ENCODE measurements at regions not wholly inside any gene's neighbourhood (a gene's known extent, or its start where the extent isn't known, plus 50 kb on each side); places are given as distances from the start of the nearest gene placed in this dataset.
"Not testable (repeated sequence)": the region's sequence is repeated elsewhere in the genome, so short reads cannot be mapped to it uniquely, and the experiment has no call there.

DNA sequence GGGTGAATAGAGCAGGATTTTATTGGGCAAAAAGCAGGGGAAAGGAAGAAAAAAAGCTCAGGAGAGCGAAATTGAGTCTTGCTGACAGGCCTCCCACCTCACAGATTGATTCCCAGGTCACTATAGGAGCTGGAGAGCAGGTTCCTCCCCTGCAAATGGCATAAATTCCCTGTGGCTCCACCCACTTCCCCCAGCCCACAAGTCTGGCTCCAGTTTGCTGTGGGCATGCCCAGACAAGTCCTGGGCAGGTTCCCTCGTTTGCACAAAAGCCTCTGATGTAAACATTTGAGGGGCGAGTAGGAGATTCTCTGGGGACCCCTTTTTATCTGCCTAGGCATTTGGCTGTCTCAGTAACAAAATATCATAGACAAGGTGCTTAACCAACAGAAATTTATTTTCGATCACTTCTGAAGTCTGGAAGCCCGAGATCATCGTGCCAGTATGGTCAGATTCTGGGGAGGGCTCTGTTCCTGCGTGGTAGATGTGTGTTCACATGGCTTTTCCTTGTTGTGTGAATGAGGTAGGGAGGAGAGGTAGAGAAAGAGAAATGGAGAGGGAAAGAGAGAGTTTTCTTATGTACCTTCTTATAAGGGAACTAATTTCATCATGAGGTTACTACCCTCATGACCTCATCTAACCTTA, 614.5 kb downstream of the MAT2B start:
- peak; percentile 58 for DNase-seq (ENCODE audit: low spot score)

DNA sequence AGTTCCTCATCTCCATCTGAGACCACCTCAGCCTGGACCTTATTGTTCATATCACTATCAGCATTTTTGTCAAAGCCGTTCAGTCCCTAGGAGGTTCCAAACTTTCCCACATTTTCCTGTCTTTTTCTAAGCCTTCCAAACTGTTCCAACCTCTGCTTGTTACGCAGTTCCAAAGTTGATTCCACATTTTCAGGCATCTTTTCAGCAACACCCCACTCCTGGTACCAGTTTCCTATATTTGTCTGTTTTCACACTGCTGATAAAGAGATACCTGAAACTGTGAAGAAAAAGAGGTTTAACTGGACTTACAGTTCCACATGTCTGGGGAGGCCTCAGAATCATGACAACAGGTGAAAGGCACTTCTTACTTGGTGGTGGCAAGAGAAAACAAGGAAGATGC, 622.1 kb downstream of the MAT2B start:
- DNase-seq (ENCODE audit: low spot score) = no peak

DNA sequence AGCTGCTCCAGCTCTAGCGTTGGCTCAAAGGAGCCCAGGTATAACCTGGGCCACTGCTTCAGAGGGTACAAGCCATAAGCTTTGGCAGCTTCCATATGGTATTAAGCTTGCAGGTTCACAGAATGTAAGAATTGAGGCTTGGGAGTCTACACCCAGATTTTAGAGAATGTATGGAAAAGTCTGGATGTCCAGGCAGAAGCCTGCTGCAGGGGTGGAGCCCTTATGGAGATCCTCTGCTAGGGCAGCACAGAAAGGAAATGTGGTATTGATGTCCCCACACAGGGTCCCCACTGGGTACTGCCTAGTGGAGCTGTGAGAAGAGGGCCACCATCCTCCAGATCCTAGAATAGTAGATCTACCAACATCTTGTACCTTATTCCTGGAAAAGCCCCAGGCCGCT, 626.9 kb downstream of the MAT2B start:
- no peak for DNase-seq (ENCODE audit: low spot score)

DNA sequence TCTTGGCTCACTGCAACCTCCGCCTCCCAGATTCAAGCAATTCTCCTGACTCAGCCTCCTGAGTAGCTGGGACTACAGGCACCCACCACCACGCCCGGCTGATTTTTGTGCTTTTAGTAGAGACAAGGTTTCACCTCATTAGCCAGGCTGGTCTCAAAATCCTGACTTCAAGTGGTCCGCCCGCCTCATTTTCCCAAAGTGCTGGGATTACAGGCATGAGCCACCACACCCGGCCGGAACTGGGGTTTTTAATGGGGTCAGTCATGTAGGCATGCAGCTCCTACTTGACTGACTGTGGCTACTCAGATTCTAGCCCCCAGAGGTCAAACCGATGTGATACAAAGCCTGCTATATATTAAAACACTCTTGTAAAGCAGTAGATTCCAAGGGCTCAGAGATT, 631.7 kb downstream of the MAT2B start:
- no peak for DNase-seq (ENCODE audit: low spot score)

DNA sequence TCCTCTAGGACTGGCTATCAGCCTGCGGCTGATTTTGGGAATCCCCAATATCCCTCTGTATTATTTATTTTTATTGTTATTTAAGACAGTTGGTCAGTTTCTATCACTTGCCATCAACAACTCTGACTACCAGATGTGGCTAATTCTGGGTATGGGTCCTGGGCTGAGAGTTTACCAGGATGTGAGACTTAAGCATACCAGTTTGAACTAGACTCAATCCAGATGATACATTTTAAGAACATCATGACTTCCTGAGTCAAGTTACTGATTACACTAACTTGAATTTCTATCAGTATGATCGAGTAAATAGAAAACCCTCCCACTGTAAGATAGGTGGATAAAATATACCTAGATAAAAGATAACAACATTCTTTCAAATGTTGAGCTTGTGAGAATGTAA, 634.0 kb downstream of the MAT2B start:
- no peak for DNase-seq (ENCODE audit: low spot score)

DNA sequence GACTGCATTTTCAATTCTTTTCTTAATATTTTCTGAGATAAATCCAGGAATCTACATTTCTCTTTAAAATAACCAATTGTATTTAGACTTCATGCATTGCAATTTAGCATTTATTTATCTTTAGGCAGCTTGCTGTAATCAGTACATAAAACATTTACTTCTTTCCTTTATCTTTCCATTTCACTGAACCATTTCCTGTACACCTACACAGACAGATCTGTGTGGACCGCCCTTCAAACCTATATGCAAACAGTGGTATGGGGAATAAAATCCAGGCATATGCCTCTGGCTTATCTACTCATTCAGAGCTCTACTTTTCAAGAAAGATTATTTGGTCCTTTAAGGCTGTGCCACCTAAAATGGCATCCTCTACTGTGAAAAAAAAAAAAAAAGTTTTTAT, 640.0 kb downstream of the MAT2B start:
- no peak for DNase-seq (ENCODE audit: low spot score)

DNA sequence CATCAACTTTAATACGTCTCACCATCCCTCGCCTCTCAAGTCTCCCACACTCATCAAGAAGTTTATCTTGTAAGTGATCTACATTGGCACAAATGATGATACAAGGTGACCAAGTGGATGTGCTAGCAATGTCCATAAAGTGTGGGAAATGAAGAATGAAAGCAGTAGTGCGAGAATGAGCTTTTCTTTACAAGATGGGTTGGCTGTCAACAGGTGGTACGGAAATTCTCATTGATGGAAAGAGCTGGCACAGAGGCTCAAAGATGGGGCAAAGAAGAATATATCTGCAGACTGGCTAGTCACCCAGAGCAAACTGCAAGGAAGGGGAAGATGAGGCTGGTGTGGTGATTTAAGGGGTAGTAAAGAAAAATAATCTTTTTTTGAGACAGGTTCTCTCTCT, 640.8 kb downstream of the MAT2B start:
- no peak for DNase-seq (ENCODE audit: low spot score)

DNA sequence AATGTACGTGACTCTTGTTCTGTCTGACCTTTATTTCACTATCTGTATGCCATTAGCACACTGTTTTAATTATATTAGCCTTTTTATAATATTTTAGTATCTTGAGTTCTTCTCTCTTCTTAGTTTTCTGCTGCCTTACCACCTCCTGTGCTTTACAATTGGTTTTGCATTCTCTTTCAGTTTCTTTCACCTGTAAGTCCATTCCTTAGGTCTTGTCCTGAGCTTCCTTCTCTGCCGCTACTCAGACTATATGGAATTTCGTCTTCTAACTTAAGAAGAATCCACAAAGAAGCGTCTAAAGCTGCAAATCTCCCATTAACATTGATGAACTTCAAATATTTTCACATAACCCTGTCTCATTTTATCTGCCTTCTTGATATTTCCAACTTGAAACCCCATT, 642.9 kb downstream of the MAT2B start:
- no peak for DNase-seq (ENCODE audit: low spot score)

DNA sequence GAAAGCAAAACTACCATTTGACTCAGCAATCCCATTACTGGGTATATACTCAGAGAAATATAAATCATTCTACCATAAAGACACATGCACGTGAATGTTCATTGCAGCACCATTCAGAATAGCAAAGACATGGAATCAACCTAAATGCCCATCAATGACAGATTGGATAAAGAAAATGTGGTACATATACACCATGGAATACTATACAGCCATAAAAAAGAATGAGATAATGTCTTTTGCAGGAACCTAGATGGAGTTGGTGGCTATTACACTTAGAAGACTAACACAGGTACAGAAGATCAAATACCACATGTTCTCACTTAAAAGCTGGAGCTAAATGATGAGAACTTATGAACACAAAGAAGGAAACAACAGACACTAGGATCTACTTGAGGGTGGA, 647.1 kb downstream of the MAT2B start:
- DNase-seq (ENCODE audit: low spot score) = not testable (repeated sequence)

DNA sequence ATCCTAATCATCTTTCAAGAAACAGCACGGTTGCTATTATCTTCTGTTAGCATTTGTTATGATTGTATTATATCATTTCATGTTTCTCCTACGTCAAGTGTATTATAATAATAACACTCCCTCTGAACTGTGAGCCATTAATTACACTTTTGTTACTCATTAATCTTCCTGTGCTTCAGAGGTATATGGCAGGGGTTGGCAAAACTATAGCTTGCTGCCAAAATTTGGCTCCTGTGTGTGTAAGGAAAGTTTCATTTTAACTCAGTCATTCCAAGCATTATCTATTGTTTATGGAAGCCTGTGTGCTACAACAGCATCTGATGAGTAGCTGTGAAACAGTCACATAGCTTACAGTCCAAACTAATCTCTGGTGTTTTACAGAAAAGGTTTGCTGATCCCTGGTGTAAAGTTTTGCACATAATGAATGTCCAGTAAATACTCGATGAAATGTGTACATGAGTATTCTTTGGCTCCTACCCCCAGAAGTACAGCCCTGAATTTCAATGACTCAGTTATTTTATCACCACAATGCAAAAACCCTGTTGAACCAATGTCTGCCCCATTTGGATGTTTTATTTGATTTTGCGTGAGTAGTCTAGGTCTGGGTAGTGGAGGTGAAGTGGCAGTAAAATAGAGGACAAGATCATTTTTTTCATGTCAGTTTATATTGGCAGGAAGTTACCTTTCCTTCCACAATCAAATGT, 648.2 kb downstream of the MAT2B start:
- DNase-seq (ENCODE audit: low spot score) = no peak

DNA sequence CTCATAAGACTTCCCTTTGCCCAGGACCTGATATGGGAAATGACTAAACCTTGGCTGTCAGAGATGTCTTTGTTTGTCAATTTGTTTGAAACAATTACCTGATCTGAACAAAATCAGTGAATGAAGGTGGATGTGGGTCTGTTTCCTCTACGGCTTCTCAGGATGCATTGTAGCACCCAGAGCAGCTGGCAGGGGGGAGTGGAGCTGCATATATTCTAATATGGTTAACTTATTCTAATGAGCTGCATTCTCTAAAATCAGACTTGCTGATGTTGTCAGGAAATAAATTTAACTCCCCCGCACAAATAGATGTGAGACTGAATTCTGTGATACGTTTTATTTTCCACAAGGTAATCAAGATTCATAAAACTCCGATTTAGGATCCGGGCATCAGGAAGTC, 665.4 kb downstream of the MAT2B start:
- no peak for DNase-seq (ENCODE audit: low spot score)

DNA sequence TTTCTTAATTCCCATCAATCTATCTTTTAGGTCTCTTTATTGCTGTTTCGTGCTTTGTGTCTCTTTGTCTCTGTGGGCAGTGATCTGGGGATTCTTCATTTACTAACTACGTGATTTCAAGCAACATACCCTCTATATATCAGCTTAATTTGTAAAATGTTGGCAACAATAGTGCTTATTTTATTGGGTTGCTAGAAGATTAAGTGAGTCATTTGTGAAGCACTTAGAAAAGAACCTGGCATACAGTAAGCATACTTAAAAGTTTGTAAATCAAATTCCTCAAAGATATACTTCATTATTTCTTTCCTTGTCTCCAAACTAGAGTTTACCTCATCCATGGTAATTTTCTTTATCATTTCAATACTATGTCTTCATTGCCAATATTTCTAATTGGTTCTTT, 669.7 kb downstream of the MAT2B start:
- DNase-seq (ENCODE audit: low spot score) = no peak

DNA sequence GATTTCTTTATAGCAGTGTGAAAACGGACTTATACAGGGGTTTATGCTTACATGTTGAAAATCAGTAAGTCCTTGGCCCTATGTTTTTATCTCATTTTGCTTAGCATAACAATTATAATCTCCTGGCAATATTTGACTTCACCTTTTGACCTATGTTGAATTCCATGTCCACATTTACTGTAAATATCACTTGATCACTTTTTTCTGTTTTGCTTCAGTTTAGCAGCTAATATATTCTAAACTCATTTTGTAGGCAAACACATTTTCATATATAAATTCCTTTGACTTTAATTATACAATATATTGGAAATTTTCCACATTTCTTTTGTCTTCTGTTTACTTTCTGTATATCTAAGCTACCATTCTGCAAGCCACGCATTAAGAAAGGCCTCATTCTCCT, 674.0 kb downstream of the MAT2B start:
- no peak for DNase-seq (ENCODE audit: low spot score)

DNA sequence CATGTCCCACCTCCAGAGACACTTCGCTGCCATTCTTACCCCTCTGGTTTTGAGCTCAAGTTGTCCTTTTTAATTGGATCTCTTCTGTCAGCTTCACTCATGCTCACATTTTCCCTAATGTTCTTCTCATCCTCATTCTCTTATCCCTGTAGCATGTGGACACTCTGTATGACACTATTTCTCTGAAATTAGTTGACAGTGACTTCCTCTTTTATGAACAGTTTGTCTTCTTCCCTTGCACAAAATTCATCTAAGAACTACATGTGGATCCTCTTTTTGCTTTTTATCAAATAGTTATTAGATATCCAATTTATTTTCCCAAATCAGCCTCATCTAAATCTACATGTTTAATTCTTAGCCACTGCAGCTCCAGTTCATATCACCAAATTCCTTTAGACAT, 676.2 kb downstream of the MAT2B start:
- no peak for DNase-seq (ENCODE audit: low spot score)

DNA sequence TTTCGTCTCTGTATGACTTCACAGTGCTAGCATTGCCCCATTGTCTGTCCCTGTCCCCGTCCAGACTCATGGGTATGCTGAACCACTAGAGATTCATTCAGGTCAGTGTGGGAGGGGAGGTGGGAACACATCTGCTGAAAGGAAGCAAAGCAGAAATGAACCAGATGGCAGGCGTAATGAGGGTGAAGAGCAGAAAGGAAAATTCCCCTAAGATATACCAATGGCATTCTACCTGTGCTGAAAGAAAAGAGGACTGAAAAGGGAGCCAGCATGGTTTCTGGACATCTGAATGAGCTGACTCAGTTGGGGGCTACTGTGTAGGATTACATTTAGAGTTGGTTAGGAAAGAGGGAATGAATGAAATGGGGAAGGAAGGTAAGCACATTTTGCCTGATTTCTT, 678.7 kb downstream of the MAT2B start:
- no peak for DNase-seq (ENCODE audit: low spot score)

DNA sequence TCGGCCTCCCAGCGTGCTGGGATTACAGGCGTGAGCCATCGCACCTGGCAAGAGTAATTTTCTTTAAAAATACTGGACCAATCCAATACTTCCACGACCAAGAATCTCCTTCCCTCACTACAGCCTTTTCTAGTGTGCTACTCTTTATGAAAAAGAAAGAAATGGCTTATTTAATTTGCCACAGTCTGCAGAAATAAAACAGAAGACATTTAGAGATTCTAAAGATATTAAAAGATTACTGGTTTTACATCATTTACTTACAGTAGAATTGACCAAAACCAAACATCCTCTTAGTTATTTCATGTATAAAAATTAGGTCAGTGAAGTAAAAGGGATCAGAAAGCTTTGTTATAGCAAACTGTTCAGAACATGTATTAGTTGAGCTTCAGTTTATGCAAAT, 679.6 kb downstream of the MAT2B start:
- no peak for DNase-seq (ENCODE audit: low spot score)

DNA sequence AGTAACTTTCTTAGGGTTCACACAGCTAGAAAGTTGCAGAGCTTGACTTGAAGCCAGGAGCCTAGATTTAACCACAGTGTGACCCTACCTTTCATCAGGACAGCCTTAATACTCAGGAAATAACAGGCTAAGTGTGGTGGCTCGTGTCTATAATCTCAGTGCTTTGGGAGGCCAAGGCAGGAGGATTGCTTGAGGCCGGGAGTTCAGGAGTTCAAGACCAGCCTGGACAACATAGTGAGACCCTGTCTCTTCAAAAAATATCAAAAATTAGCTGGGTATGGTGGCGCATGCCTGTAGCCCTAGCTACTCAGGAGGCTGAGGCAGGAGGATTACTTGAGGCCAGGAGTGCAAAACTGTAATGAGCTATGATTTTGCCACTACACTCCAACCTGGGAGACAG, 681.1 kb downstream of the MAT2B start:
- no peak for DNase-seq (ENCODE audit: low spot score)

DNA sequence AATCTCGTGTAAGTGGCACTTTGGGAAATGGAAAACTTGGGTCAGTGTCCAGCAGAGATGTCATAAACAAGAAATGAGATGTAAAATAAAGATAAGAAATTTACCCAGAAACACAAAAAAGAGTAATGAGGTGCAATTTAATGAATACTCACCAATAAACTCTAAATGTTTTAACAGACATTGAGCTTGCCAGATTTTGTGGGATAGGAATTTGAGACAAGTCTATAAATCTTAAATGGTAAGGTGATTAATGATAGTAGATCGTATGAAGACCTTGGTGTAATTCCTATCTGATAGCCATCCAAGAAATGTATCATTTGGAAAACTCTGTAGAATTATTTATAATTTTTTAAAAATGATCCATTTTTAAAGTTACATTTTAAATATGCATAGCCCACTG, 682.4 kb downstream of the MAT2B start:
- DNase-seq (ENCODE audit: low spot score) = no peak

DNA sequence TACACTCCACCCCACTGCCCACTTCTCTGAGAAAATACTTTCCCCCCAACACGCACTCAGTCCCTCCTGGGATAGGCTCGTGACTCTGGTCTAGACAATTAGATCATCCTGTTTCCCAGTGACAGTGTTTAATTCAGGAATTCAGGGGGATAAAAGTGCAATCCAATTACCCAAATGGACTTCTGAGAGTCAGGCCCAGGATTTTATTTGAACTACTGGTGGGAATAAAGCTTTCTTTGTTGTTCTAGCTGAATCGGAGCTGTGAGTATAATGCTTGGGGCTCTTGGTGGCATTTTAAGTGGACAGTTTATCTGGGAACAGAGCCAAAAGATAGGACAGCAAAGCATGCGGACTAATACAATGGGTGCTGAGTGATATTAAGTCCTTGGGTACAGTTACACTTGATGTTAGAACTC, 683.3 kb downstream of the MAT2B start:
- DNase-seq (ENCODE audit: low spot score) = peak; percentile 3

DNA sequence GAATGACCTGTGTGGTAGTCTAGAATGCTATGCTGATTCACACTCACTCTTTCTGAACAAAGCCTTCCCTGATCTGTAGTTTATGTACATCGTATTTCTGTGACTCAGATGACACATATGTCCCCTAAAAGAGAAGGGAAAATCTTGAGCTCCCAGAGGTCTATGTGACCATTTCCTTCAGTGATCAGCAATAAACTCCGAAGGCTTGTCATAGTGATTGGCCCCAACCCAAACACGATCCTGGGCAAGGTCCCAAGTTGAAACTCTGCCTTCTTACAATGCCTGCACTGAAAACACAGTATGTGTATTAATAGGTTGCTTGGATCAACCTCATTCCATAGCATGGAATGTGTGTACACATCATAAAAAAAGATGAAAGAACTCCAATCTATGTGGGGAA, 685.8 kb downstream of the MAT2B start:
- peak; percentile 56 for DNase-seq (ENCODE audit: low spot score)

DNA sequence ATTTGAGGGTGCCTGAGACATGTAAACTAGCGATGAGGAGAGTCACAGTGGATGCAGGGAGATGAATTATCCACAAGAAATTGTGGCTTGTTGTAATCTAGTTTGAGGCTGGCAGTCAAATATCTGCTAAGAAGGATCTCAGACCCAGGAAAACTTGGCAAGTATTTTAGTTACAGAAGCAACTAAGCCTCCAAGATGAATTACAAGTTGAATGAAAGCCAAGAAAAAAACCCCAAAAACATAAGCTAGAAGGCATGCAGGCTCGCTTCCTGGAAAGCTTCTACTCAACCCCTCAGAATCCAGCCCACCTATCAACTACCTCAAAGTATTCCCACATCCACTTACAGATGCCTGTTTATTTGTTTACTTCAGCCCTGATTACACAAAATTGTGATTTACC, 696.9 kb downstream of the MAT2B start:
- DNase-seq (ENCODE audit: low spot score) = no peak

DNA sequence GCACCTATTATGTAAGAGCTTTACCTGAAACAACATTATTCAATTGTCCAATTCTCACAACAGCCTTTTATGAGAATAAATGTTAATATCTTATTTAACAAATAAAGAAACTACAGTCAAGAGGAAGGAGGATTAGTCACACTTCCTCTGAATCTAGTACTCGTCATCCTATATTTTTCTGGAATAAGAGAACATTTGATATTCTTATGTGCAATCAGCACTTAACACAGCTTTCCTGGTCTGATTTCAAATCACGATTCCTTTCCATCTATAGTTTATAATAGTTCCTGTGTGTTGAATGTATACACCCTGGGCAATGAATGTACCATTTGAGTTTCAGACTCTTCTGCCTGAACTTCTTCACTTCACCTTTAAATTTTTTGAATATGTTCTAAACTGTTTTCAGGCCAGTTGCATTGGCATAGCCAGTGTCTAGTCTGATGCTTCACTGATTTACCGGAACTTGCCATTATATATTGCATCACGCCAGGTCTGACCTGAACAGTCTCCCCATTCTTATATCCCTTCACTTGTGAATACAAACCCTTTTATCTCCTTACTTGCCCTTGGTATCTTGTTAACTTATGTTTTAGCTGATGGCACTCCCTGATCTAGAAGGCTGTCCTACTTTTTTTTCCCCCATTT, 698.3 kb downstream of the MAT2B start:
- no peak for DNase-seq (ENCODE audit: low spot score)

DNA sequence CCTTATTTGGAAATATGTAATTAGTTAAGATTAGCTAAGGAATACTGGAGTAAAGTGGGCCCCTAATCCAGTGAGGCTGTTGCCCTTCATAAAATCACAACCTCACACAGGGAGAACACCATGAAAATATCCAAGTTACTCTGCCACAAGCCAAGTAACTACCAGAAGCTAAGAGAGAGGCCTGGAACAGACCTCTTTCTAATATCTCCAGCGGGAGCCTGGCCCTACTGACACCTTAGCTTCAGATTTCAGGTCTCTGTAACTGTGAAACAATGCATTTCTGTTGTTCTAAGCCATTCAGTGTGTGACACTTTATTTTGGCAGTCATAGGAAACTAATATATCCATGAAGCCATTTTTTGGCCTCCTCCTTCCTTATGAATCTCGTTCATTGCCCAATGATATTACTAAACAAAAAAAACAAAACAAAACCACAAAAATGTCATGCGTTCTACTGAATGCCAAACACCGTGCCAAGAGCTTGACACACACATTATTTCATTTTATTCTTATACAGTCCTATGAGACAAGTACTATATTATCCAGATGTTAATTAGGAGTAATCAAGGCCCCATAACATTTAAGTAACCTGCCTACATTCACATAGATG, 699.0 kb downstream of the MAT2B start:
- DNase-seq (ENCODE audit: low spot score) = no peak
